ENCODE measurements at regions not wholly inside any gene's neighbourhood (a gene's known extent, or its start where the extent isn't known, plus 50 kb on each side); places are given as distances from the start of the nearest gene placed in this dataset.
"Not testable (repeated sequence)": the region's sequence is repeated elsewhere in the genome, so short reads cannot be mapped to it uniquely, and the experiment has no call there.

GRCh38 chr17:31798205-31798724 lies 60.8 kb downstream of the COPRS start:
- H3K27me3 Mint-ChIP-seq (ENCODE audit: unreplicated experiment) = no peaks in the 10 kb centered on the region
- H3K4me1 Mint-ChIP-seq (ENCODE audit: unreplicated experiment) = no peaks in the 10 kb centered on the region
- no peak for DNase-seq (ENCODE audit: low spot score)
- no peak overlapping the region for H3K4me3 Mint-ChIP-seq (ENCODE audit: unreplicated experiment)
- H3K36me3 Mint-ChIP-seq (ENCODE audit: low read depth, unreplicated experiment) = no peaks in the 10 kb centered on the region
- no peak overlapping the region for H3K27ac Mint-ChIP-seq (ENCODE audit: unreplicated experiment)
- no peaks in the 10 kb centered on the region for H3K9me3 Mint-ChIP-seq (ENCODE audit: unreplicated experiment)
- no peak for TF ChIP-seq CTCF (IDR thresholded peaks at IDR 0.05; ENCODE audit: unreplicated experiment)

DNA sequence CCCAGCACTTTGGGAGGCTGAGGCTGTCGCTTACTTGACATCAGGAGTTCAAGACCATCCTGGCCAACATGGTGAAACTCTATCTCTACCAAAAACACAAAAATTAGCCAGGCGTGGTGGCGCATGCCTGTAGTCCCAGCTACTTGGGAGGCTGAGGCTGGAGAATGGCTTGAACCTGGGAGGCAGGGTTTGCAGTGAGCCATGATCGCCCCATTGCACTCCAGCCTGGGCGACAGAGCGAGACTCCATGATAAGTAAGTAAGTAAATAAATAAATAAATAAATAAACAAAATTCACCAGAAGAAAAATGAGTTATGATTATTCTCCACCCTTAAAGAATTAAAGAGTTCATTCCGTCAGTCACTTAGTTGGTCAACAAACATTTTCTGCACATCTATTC lies 63.1 kb downstream of the COPRS start:
- not testable (repeated sequence) for H3K36me3 Mint-ChIP-seq (ENCODE audit: low read depth, unreplicated experiment); H3K4me3 Mint-ChIP-seq (ENCODE audit: unreplicated experiment); H3K4me1 Mint-ChIP-seq (ENCODE audit: unreplicated experiment); H3K27ac Mint-ChIP-seq (ENCODE audit: unreplicated experiment); DNase-seq (ENCODE audit: low spot score); H3K9me3 Mint-ChIP-seq (ENCODE audit: unreplicated experiment); H3K27me3 Mint-ChIP-seq (ENCODE audit: unreplicated experiment)

DNA sequence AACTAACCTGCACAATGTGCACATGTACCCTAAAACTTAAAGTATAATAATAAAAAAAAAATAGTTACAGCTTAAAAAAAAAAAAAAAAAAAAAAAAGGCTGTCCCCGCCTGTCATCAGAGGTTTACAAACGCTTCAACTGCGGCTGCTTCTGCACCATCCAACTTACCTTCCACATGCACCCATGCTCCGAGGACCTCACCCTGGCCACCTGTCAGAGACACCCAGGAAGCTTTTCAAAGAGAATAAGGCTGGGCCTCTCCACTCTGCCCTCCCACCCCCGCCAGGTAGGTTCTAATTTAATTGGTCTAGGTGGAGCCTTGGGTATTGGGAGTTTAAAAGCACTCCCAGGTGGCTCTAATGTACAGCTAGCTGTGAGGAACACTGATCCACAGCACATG lies 64.9 kb downstream of the COPRS start:
- DNase-seq (ENCODE audit: low spot score) = no peak
- peaks cover 3% of the 10 kb centered on the region for H3K4me1 Mint-ChIP-seq (ENCODE audit: unreplicated experiment)
- no peaks in the 10 kb centered on the region for H3K36me3 Mint-ChIP-seq (ENCODE audit: low read depth, unreplicated experiment)
- no peak for TF ChIP-seq CTCF (IDR thresholded peaks at IDR 0.05; ENCODE audit: unreplicated experiment)
- H3K4me3 Mint-ChIP-seq (ENCODE audit: unreplicated experiment) = no peak overlapping the region
- no peak overlapping the region for H3K27ac Mint-ChIP-seq (ENCODE audit: unreplicated experiment)
- H3K27me3 Mint-ChIP-seq (ENCODE audit: unreplicated experiment) = peaks cover 5% of the 10 kb centered on the region
- no peaks in the 10 kb centered on the region for H3K9me3 Mint-ChIP-seq (ENCODE audit: unreplicated experiment)

- not testable (repeated sequence) for H3K27me3 Mint-ChIP-seq (ENCODE audit: unreplicated experiment); H3K4me3 Mint-ChIP-seq (ENCODE audit: unreplicated experiment); H3K27ac Mint-ChIP-seq (ENCODE audit: unreplicated experiment); DNase-seq (ENCODE audit: low spot score); H3K4me1 Mint-ChIP-seq (ENCODE audit: unreplicated experiment); H3K9me3 Mint-ChIP-seq (ENCODE audit: unreplicated experiment); H3K36me3 Mint-ChIP-seq (ENCODE audit: low read depth, unreplicated experiment)
These were observed 65.4 kb downstream of the COPRS start for GRCh38 chr17:31793634-31794033.

DNA sequence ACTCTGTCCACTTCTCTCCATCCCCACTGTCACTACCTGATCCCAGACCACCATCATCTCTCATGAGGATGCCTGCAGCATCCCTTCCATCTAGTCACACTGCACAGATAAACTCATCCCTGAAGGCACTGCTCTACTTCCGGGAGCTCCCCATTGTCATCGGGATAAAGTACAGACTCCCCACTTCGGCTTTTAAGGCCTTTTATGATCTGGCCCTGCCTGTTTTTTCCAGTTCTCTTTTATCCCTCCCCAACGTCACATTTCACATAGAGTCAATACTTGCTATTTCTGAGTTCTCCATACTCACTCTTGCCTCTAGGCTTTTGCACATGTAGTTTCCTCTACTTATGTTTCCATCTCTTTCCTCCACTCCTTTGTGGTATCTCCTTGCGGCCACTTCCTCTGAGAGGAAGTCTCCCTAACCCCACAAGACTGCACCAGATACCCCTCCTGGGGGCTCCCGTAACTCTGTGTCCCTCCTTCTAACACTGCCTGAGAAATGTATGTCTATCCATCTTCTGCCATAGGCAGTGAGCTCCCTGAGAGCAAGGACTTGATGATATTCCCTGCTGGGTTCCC lies 66.9 kb downstream of the COPRS start:
- Mint-ChIP-seq H3K36me3 (ENCODE audit: low read depth, unreplicated experiment) (no peaks in the 10 kb centered on the region), H3K27me3 (ENCODE audit: unreplicated experiment) (peaks cover 6% of the 10 kb centered on the region), H3K27ac (ENCODE audit: unreplicated experiment) (no peak overlapping the region), H3K4me3 (ENCODE audit: unreplicated experiment) (no peak overlapping the region), H3K4me1 (ENCODE audit: unreplicated experiment) (peaks cover 12% of the 10 kb centered on the region), H3K9me3 (ENCODE audit: unreplicated experiment) (no peaks in the 10 kb centered on the region)
- DNase-seq (ENCODE audit: low spot score) = no peak
- no peak for TF ChIP-seq CTCF (IDR thresholded peaks at IDR 0.05; ENCODE audit: unreplicated experiment)

- peaks cover 12% of the 10 kb centered on the region for H3K4me1 Mint-ChIP-seq (ENCODE audit: unreplicated experiment)
- DNase-seq (ENCODE audit: low spot score) = no peak
- no peak for TF ChIP-seq CTCF (IDR thresholded peaks at IDR 0.05; ENCODE audit: unreplicated experiment)
- H3K27me3 Mint-ChIP-seq (ENCODE audit: unreplicated experiment) = peaks cover 8% of the 10 kb centered on the region
- H3K9me3 Mint-ChIP-seq (ENCODE audit: unreplicated experiment) = no peaks in the 10 kb centered on the region
- H3K36me3 Mint-ChIP-seq (ENCODE audit: low read depth, unreplicated experiment) = no peaks in the 10 kb centered on the region
- H3K4me3 Mint-ChIP-seq (ENCODE audit: unreplicated experiment) = no peak overlapping the region
- no peak overlapping the region for H3K27ac Mint-ChIP-seq (ENCODE audit: unreplicated experiment)
These were observed 69.1 kb downstream of the COPRS start for GRCh38 chr17:31789707-31790505.
